KOPT-K1 (cell line): ENCODE measurements at regions not wholly inside any gene's neighbourhood (a gene's known extent, or its start where the extent isn't known, plus 50 kb on each side); places are given as distances from the start of the nearest gene placed in this dataset.
"Not testable (repeated sequence)": the region's sequence is repeated elsewhere in the genome, so short reads cannot be mapped to it uniquely, and the experiment has no call there.

Experiments
- H3K27ac ChIP-seq: fragments of 200-600 bp; sonication (generic); 2 replicates; pipeline ENCODE4 v1.5.1; 2016; ENCODE audit warnings: antibody characterized with exemption, mild to moderate bottlenecking, low read depth, low read length; ENCODE audit not compliant: poor library complexity, severe bottlenecking
- H3K36me3 ChIP-seq: fragments of 200-600 bp; sonication (generic); 2 replicates; pipeline ENCODE4 v1.5.1; 2017; ENCODE audit warnings: antibody characterized with exemption, mild to moderate bottlenecking, low read length, moderate library complexity; ENCODE audit not compliant: insufficient read depth
- H3K9me3 ChIP-seq: fragments of 200-600 bp; sonication (generic); 2 replicates; pipeline ENCODE4 v1.5.1; 2017; ENCODE audit warnings: antibody characterized with exemption, low read length, mild to moderate bottlenecking; ENCODE audit not compliant: insufficient read depth, poor library complexity, severe bottlenecking

- H3K9me3 ChIP-seq: no peaks in the 10 kb centered on the region
- H3K36me3 ChIP-seq: no peaks in the 10 kb centered on the region
- H3K27ac ChIP-seq: no peak overlapping the region
Measured at GRCh38 chr9:95572381-95573151, 55.8 kb upstream of the PTCH1 start.

GRCh38 chr9:95570646-95571045, 53.9 kb upstream of the PTCH1 start:
- no peak overlapping the region for H3K27ac ChIP-seq
- H3K36me3 ChIP-seq: no peaks in the 10 kb centered on the region
- no peaks in the 10 kb centered on the region for H3K9me3 ChIP-seq

GRCh38 chr9:95570150-95570549, 53.4 kb upstream of the PTCH1 start:
- Histone ChIP-seq H3K36me3 (no peaks in the 10 kb centered on the region), H3K9me3 (no peaks in the 10 kb centered on the region), H3K27ac (no peak overlapping the region)

GRCh38 chr9:95568735-95569134, 52.0 kb upstream of the PTCH1 start:
- H3K9me3 ChIP-seq, H3K27ac ChIP-seq, H3K36me3 ChIP-seq: not testable (repeated sequence)
